Tibial nerve (tissue), 4 donors: ENCODE measurements at regions not wholly inside any gene's neighbourhood (a gene's known extent, or its start where the extent isn't known, plus 50 kb on each side); places are given as distances from the start of the nearest gene placed in this dataset.

ENCODE experiments used
- CTCF ChIP-seq, 5 experiments: fragments of 200-600 bp in 3 of 5; fragments of 450-650 bp in 2 of 5; sonication (generic) in 3 of 5; IDR thresholded peaks; one replicate each; pipeline ENCODE4 v1.5.1; 2016 to 2019; ENCODE audit warnings: antibody characterized with exemption in 5 of 5, mild to moderate bottlenecking in 3 of 5, moderate library complexity in 2 of 5
- EP300 ChIP-seq, 2 donors: sonication (generic); formaldehyde crosslinking; IDR thresholded peaks; one replicate each; pipeline ENCODE4 v1.6.1; 2017; ENCODE audit warnings: antibody characterized with exemption in 2 of 2, mild to moderate bottlenecking in 1 of 2
- POLR2A ChIP-seq, 2 donors: fragments of 450-650 bp; IDR thresholded peaks; one replicate each; pipeline ENCODE4 v1.6.1; 2017; ENCODE audit warnings: antibody characterized with exemption in 2 of 2, mild to moderate bottlenecking in 2 of 2, moderate library complexity in 2 of 2

GRCh38 chr15:37218351-37218916 is 118.1 kb upstream of the MEIS2 start:
- no peak for TF ChIP-seq POLR2A (IDR thresholded peaks at IDR 0.05)
- no peak for TF ChIP-seq CTCF (IDR thresholded peaks at IDR 0.05)
- TF ChIP-seq EP300 (IDR thresholded peaks at IDR 0.05): no peak
